H9 (cell line): ENCODE measurements at regions not wholly inside any gene's neighbourhood (a gene's known extent, or its start where the extent isn't known, plus 50 kb on each side); places are given as distances from the start of the nearest gene placed in this dataset.
A peak's percentile ranks its signal among the peaks of the same experiment; 100 is the strongest.

Experiments used
- DNase-seq: peaks from one replicate; pipeline ENCODE4 v3.0.0-alpha.2; 2017
- H2AFZ ChIP-seq: one replicate; pipeline ENCODE4 v1.6.1; 2013; ENCODE audit warnings: mild to moderate bottlenecking, low read length, control low read depth, moderate library complexity
- H2AK5ac ChIP-seq: 2 replicates; pipeline ENCODE4 v1.6.1; 2013; ENCODE audit warnings: low read length, control low read depth, mixed read lengths; ENCODE audit not compliant: insufficient read length
- H2BK120ac ChIP-seq: one replicate; pipeline ENCODE4 v1.6.1; 2013; ENCODE audit warnings: low read depth, mild to moderate bottlenecking, low read length, control low read depth, inconsistent platforms; ENCODE audit not compliant: poor library complexity, severe bottlenecking
- H2BK12ac ChIP-seq: 2 replicates; pipeline ENCODE4 v1.6.1; 2013; ENCODE audit warnings: low read length, control low read depth, mixed read lengths, low read depth; ENCODE audit not compliant: insufficient read length
- H2BK15ac ChIP-seq: 2 replicates; pipeline ENCODE4 v1.6.1; 2013; ENCODE audit warnings: low read depth, low read length, control low read depth
- H2BK20ac ChIP-seq: one replicate; pipeline ENCODE4 v1.6.1; 2013; ENCODE audit warnings: low read depth, mild to moderate bottlenecking, low read length, control low read depth, inconsistent platforms; ENCODE audit not compliant: poor library complexity, severe bottlenecking
- H2BK5ac ChIP-seq: 2 replicates; pipeline ENCODE4 v1.6.1; 2013; ENCODE audit warnings: low read length, control low read depth, mixed read lengths; ENCODE audit not compliant: insufficient read length
- H3K14ac ChIP-seq: 2 replicates; pipeline ENCODE4 v1.6.1; 2013; ENCODE audit warnings: low read length, control low read depth; ENCODE audit not compliant: insufficient read depth
- H3K18ac ChIP-seq: 2 replicates; pipeline ENCODE4 v1.6.1; 2013; ENCODE audit warnings: low read depth, mild to moderate bottlenecking, mixed read lengths, low read length, control low read depth; ENCODE audit not compliant: insufficient read length
- H3K23ac ChIP-seq: 2 replicates; pipeline ENCODE4 v1.6.1; 2013; ENCODE audit warnings: low read length, control low read depth, mixed read lengths, low read depth; ENCODE audit not compliant: insufficient read length
- H3K23me2 ChIP-seq: 2 replicates; pipeline ENCODE4 v1.6.1; 2013; ENCODE audit warnings: low read depth, mild to moderate bottlenecking, mixed read lengths, low read length, control low read depth; ENCODE audit not compliant: insufficient read length, poor library complexity, severe bottlenecking
- H3K27ac ChIP-seq: 2 replicates; pipeline ENCODE4 v1.5.1; 2013; ENCODE audit warnings: low read length, control low read depth, mixed read lengths, low read depth; ENCODE audit not compliant: insufficient read length
- H3K27me3 ChIP-seq: 2 replicates; pipeline ENCODE4 v1.6.1; 2013; ENCODE audit warnings: low read length, control low read depth, inconsistent platforms; ENCODE audit not compliant: insufficient read depth
- H3K4ac ChIP-seq: 2 replicates; pipeline ENCODE4 v1.6.1; 2013; ENCODE audit warnings: low read depth, mild to moderate bottlenecking, control low read depth, inconsistent platforms, low read length, moderate library complexity
- H3K4me1 ChIP-seq: 2 replicates; pipeline ENCODE4 v1.6.1; 2013; ENCODE audit warnings: low read length, control low read depth, inconsistent platforms; ENCODE audit not compliant: insufficient read depth
- H3K4me2 ChIP-seq: 2 replicates; pipeline ENCODE4 v1.6.1; 2013; ENCODE audit warnings: low read length, control low read depth, mixed read lengths; ENCODE audit not compliant: insufficient read length, insufficient read depth
- H3K56ac ChIP-seq: 2 replicates; pipeline ENCODE4 v1.6.1; 2013; ENCODE audit warnings: low read depth, mild to moderate bottlenecking, mixed read lengths, low read length, control low read depth; ENCODE audit not compliant: insufficient read length
- H3K79me1 ChIP-seq: 2 replicates; pipeline ENCODE4 v1.6.1; 2013; ENCODE audit warnings: low read depth, mild to moderate bottlenecking, moderate library complexity, low read length, control low read depth, inconsistent platforms; ENCODE audit not compliant: insufficient read depth, poor library complexity, severe bottlenecking
- H3K79me2 ChIP-seq: 2 replicates; pipeline ENCODE4 v1.6.1; 2013; ENCODE audit warnings: low read length, control low read depth, inconsistent platforms; ENCODE audit not compliant: insufficient read depth
- H3K9ac ChIP-seq: 2 replicates; pipeline ENCODE4 v1.6.1; 2013; ENCODE audit warnings: low read length, control low read depth, mixed read lengths; ENCODE audit not compliant: insufficient read length; ENCODE audit errors: extremely low read depth
- H3K9me3 ChIP-seq: one replicate; pipeline ENCODE4 v1.6.1; 2013; ENCODE audit warnings: low read depth, low read length, inconsistent platforms; ENCODE audit not compliant: control insufficient read depth
- H3T11ph ChIP-seq: one replicate; pipeline ENCODE4 v1.6.1; 2013; ENCODE audit warnings: mild to moderate bottlenecking, low read length, control low read depth, inconsistent platforms
- H4K20me1 ChIP-seq: one replicate; pipeline ENCODE4 v1.6.1; 2013; ENCODE audit not compliant: control insufficient read depth, insufficient read length, insufficient read depth
- H4K5ac ChIP-seq: 2 replicates; pipeline ENCODE4 v1.6.1; 2013; ENCODE audit warnings: low read depth, mild to moderate bottlenecking, mixed read lengths, low read length, control low read depth; ENCODE audit not compliant: insufficient read length
- H4K8ac ChIP-seq: replicated peaks from 2 replicates; pipeline ENCODE4 v1.6.1; 2013; ENCODE audit warnings: low read length, control low read depth, mixed read lengths, low read depth; ENCODE audit not compliant: insufficient read length
- H4K91ac ChIP-seq: 2 replicates; pipeline ENCODE4 v1.6.1; 2013; ENCODE audit warnings: low read depth, mild to moderate bottlenecking, moderate library complexity, mixed read lengths, low read length, control low read depth; ENCODE audit not compliant: insufficient read length
- H3K27ac Mint-ChIP-seq, 3 experiments: 2 replicates in 2 of 3; 3 replicates in 1 of 3; pipeline ENCODE4 v1.8.0; 2020 to 2021; ENCODE audit warnings: mixed read lengths in 3 of 3, mild to moderate bottlenecking in 1 of 3, moderate library complexity in 1 of 3
- H3K27me3 Mint-ChIP-seq: 2 replicates; pipeline ENCODE4 v1.8.0; 2021; ENCODE audit warnings: low read depth, mild to moderate bottlenecking, moderate library complexity, mixed read lengths
- H3K36me3 Mint-ChIP-seq, 3 experiments: 2 replicates in 2 of 3; 3 replicates in 1 of 3; pipeline ENCODE4 v1.8.0; 2020 to 2021; ENCODE audit warnings: low read depth in 3 of 3, mixed read lengths in 3 of 3; ENCODE audit not compliant: insufficient read depth in 1 of 3
- H3K4me1 Mint-ChIP-seq, 2 experiments: 2 replicates each; pipeline ENCODE4 v1.8.0; 2020; ENCODE audit warnings: mixed read lengths in 2 of 2
- H3K4me3 Mint-ChIP-seq, 2 experiments: 2 replicates in 1 of 2; 3 replicates in 1 of 2; pipeline ENCODE4 v1.8.0; 2020 to 2021; ENCODE audit warnings: mild to moderate bottlenecking in 2 of 2, mixed read lengths in 2 of 2, moderate library complexity in 1 of 2
- H3K9me3 Mint-ChIP-seq, 2 experiments: 2 replicates in 1 of 2; 3 replicates in 1 of 2; pipeline ENCODE4 v1.8.0; 2020; ENCODE audit warnings: mild to moderate bottlenecking in 2 of 2, mixed read lengths in 2 of 2, moderate library complexity in 1 of 2
- CTCF ChIP-seq: fragments of 200-600 bp; sonication (generic); conservative IDR thresholded peaks from 3 replicates; pipeline ENCODE4 v1.8.0; 2021; ENCODE audit warnings: antibody characterized with exemption, mild to moderate bottlenecking
- whole genome bisulfite sequencing: extraction: QIAGEN DNeasy Blood & Tissue Kit; methylation state at CpG from one replicate; pipeline ENCODE4 v1.1.7; 2013; ENCODE audit warnings: missing lambda C conversion rate, low lambda C conversion rate, mixed read lengths; ENCODE audit not compliant: insufficient read length; ENCODE audit errors: extremely low coverage; 5-methylcytosine and 5-hydroxymethylcytosine counted together

- H3K23me2 ChIP-seq, result peaks cover 3% of the 10 kb centered on the region
- no peak overlapping the region for H2BK12ac ChIP-seq
- peak overlapping the region; percentile 21 for H3K4me2 ChIP-seq
- H3K27ac ChIP-seq, result peak overlapping the region; percentile 61
- no CpG with 5 or more reads among the region's 2 CpGs for WGBS
- no peak overlapping the region for H2BK120ac ChIP-seq
- H2BK5ac ChIP-seq, result no peak overlapping the region
- H3K14ac ChIP-seq, result no peak overlapping the region
- peak overlapping the region; percentile 11 for H3K18ac ChIP-seq
- no peak overlapping the region for H3K4me3 Mint-ChIP-seq
- H3K23ac ChIP-seq, result no peak overlapping the region
- H3K79me1 ChIP-seq, result no peaks in the 10 kb centered on the region
- H4K5ac ChIP-seq, result no peak overlapping the region
- peaks cover 13% of the 10 kb centered on the region; the same call in 1 of the 2 replicates for H3K4me1 ChIP-seq
- H2AFZ ChIP-seq, result no peak overlapping the region
- no peaks in the 10 kb centered on the region for H3K9me3 ChIP-seq
- H3K36me3 Mint-ChIP-seq, result peaks cover 0 to 9% (median 8%) of the 10 kb centered on the region in 3 experiments; a peak in 4 of 7 replicates
- H3K9ac ChIP-seq, result no peak overlapping the region
- H4K20me1 ChIP-seq, result no peaks in the 10 kb centered on the region
- peak overlapping the region in 1 of 3 experiments; percentile 28; a peak in 1 of 7 replicates for H3K27ac Mint-ChIP-seq
- H3K9me3 Mint-ChIP-seq, result peaks cover 8 to 9% of the 10 kb centered on the region in 2 experiments; a peak in 4 of 5 replicates
- DNase-seq, result peak; percentile 49
- H2BK20ac ChIP-seq, result no peak overlapping the region
- no peaks in the 10 kb centered on the region for H3K27me3 ChIP-seq
- no peak overlapping the region for H4K91ac ChIP-seq
- peaks cover 33 to 45% of the 10 kb centered on the region in 2 experiments for H3K4me1 Mint-ChIP-seq
- H3K56ac ChIP-seq, result no peak overlapping the region
- no peak for TF ChIP-seq CTCF
- no peak overlapping the region for H2BK15ac ChIP-seq
- H3K79me2 ChIP-seq, result no peaks in the 10 kb centered on the region
- H4K8ac ChIP-seq, result no peak overlapping the region
- no peak overlapping the region for H3T11ph ChIP-seq
- H2AK5ac ChIP-seq, result no peak overlapping the region
- H3K27me3 Mint-ChIP-seq, result no peaks in the 10 kb centered on the region
- no peak overlapping the region for H3K4ac ChIP-seq
Measured at GRCh38 chr4:11230866-11231265, 197.8 kb downstream of the HS3ST1 start.
